Keratinocyte (primary cell): ENCODE measurements at regions not wholly inside any gene's neighbourhood (a gene's known extent, or its start where the extent isn't known, plus 50 kb on each side); places are given as distances from the start of the nearest gene placed in this dataset.

ENCODE experiments used
- CTCF ChIP-seq, 3 experiments: IDR thresholded peaks in 1 of 3; conservative IDR thresholded peaks in 1 of 3; optimal IDR thresholded peaks in 1 of 3; 2 replicates in 2 of 3; 3 replicates in 1 of 3; pipeline versions ENCODE3 to v1.5.1; 2011; ENCODE audit warnings: low read length in 3 of 3, mild to moderate bottlenecking in 3 of 3, moderate library complexity in 2 of 3, control low read depth in 1 of 3, inconsistent platforms in 1 of 3; ENCODE audit not compliant: insufficient read depth in 2 of 3; ENCODE audit errors: extremely low read depth in 1 of 3
- EZH2 ChIP-seq: IDR thresholded peaks from one replicate; pipeline ENCODE4 v1.6.1; 2012; ENCODE audit warnings: inconsistent platforms, mild to moderate bottlenecking, low read length, moderate library complexity

DNA sequence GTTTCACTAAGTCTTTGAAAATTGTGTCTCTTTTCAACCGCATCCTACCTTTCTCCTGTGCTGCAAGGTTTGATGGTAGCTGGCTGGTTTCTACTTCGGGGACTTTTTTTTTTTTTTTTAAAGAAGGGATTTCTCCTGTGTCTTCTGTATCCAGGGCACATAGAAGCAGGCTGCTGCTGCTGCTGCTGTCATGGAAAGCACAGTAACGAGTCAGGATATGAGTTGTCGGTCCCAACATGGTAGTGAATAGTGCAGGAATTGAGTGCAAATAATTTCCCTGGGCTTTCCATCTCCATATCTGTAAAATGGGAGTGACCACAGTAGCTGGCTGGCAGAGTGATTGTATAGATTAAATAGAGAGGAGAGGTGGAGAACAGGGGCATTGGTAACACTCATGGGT lies 118.3 kb upstream of the NAV2 start:
- no peak for TF ChIP-seq EZH2
- no peak for TF ChIP-seq CTCF (optimal IDR thresholded peaks at IDR 0.05 in 1 of 3, IDR thresholded peaks at IDR 0.05 in 1 of 3, conservative IDR thresholded peaks at IDR 0.05 in 1 of 3; ENCODE audit: extremely low read depth in 1 of 3, insufficient read depth in 2 of 3, low read length in 3 of 3)
